ENCODE measurements at regions not wholly inside any gene's neighbourhood (a gene's known extent, or its start where the extent isn't known, plus 50 kb on each side); places are given as distances from the start of the nearest gene placed in this dataset.
A peak's percentile ranks its signal among the peaks of the same experiment; 100 is the strongest.
"Not testable (repeated sequence)": the region's sequence is repeated elsewhere in the genome, so short reads cannot be mapped to it uniquely, and the experiment has no call there.

DNA sequence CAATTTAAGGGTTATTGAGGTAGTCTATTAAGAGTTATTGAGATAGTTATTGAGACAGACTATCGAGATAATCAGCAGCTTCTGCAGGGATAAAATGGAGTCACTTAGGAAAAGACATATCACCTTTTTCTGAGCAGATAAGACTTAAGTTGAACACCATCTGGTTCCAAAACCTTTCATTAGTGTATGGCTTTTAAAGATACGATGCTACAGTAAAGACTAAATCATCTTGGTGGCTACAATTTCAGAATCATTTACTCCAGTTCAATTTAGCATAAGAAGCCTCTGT is 68.6 kb upstream of the DNAJC10 start:
- ChIA-PET CTCF (interaction anchor here (1.1 to 2.7 kb wide), 2 partner anchors 10 to 407 kb away, joined by 3 to 15 read pairs; no protein-coding TSS in a partner anchor), POLR2A (no interaction called here)
- H3K36me3 Mint-ChIP-seq (ENCODE audit: low read depth) = no peaks in the 10 kb centered on the region
- DNase-seq = no peak
- no peak overlapping the region for H3K27ac Mint-ChIP-seq
- peaks cover 15% of the 10 kb centered on the region for H3K4me1 Mint-ChIP-seq
- peaks cover 4% of the 10 kb centered on the region for H3K27me3 Mint-ChIP-seq
- no peaks in the 10 kb centered on the region for H3K9me3 Mint-ChIP-seq
- H3K4me3 Mint-ChIP-seq = no peak overlapping the region

DNA sequence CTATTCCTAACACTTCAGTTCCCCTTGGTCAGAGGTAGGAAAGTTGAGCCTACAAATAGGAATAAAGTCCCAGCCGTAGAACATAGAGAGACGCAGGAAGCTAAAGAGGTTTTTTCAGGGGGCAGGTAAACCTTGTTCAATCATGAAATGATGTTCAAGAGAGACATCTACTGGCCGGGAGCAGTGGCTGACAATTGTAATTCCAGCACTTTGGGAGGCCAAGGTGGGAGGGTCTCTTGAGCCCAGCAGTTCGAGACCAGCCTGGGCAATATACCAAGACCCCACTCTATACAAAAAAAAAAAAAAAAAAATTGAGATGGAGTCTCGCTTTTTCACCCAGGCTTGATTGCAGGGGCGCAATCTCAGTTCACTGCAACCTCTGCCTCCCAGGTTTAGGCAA is 66.7 kb upstream of the DNAJC10 start:
- Mint-ChIP-seq H3K27ac (no peak overlapping the region), H3K4me1 (peaks cover 29% of the 10 kb centered on the region), H3K36me3 (ENCODE audit: low read depth) (no peaks in the 10 kb centered on the region), H3K27me3 (peaks cover 2% of the 10 kb centered on the region), H3K9me3 (no peaks in the 10 kb centered on the region), H3K4me3 (no peak overlapping the region)
- DNase-seq = no peak
- ChIA-PET POLR2A (no interaction called here), CTCF (interaction anchor here (0.7 to 2.7 kb wide), 9 partner anchors 9 to 464 kb away, joined by 3 to 15 read pairs (median 3); no protein-coding TSS in a partner anchor)

DNA sequence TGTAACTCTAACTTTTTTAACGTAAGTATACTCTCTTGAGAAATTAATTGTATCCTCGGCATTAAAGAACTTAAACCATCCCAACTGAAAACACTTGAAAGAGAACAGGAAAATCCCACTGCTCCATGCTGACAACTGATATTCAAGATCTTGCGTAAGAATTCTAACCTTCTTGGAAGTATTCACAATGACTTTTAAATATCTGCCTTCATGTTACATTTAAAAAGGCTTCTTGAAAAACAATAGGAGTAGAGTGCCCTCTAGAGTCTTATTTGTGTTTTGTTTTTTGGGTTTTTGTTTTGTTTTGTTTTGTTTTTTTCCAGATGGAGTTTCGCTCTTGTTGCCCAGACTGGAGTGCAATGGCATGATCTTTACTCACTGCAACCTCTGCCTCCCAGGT is 65.4 kb upstream of the DNAJC10 start:
- H3K27ac Mint-ChIP-seq = no peak overlapping the region
- no peaks in the 10 kb centered on the region for H3K27me3 Mint-ChIP-seq
- H3K9me3 Mint-ChIP-seq = no peaks in the 10 kb centered on the region
- ChIA-PET POLR2A (no interaction called here), CTCF (interaction anchor here (1.1 kb wide), 1 partner anchor 16 kb away, joined by 4 read pairs; no protein-coding TSS in a partner anchor)
- H3K4me3 Mint-ChIP-seq = no peak overlapping the region
- no peak for DNase-seq
- H3K36me3 Mint-ChIP-seq (ENCODE audit: low read depth) = no peaks in the 10 kb centered on the region
- peaks cover 29% of the 10 kb centered on the region for H3K4me1 Mint-ChIP-seq

DNA sequence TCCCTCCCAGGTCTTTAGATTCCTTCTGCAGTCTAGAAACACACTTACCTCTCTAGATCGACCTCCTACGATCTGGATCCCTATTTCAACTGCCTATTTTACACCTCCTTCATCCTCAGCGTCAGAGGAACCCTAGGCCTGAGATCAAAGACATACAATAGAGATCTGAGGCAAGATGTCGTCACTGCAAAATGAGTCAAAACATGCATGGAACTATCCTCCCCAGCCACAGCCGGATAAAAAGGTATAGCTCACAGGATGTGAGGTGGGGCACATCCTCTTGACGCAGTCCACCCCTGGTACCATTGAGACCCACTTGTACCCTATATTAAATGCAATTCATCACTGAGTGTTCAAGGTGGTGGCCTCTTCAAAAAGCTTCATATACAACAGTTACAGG is 63.7 kb upstream of the DNAJC10 start:
- CTCF ChIA-PET = interaction anchor here (0.7 to 1.7 kb wide), 3 partner anchors 63 to 465 kb away, joined by 3 to 4 read pairs (median 3); no protein-coding TSS in a partner anchor
- H3K36me3 Mint-ChIP-seq (ENCODE audit: low read depth) = no peaks in the 10 kb centered on the region
- H3K9me3 Mint-ChIP-seq = no peaks in the 10 kb centered on the region
- H3K4me3 Mint-ChIP-seq = no peak overlapping the region
- H3K27me3 Mint-ChIP-seq = peaks cover 6% of the 10 kb centered on the region
- peak overlapping the region; percentile 58 for H3K27ac Mint-ChIP-seq
- POLR2A ChIA-PET = no interaction called here
- DNase-seq = peak; percentile 61
- peaks cover 29% of the 10 kb centered on the region for H3K4me1 Mint-ChIP-seq

DNA sequence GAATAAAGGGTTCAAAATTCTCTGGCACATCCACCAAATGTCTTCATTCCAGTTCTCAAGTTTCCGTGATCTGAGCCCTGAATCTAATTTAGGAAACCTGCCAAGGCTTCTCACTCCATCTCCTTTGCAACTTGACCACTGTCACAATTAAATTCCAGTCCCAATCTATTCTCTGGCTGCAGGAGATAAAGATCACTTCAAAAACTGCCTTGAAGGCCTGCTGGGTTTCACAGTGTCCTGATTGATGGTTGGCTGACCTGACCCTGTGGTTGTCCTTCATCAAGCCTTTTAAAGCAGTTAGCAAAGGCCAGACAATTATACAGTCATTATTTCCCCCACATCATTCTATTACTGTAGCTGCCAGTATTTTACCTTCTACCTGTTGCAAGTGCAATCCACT is 60.3 kb upstream of the DNAJC10 start:
- Mint-ChIP-seq H3K27me3 (peaks cover 13% of the 10 kb centered on the region), H3K9me3 (no peaks in the 10 kb centered on the region), H3K4me1 (peaks cover 23% of the 10 kb centered on the region), H3K36me3 (ENCODE audit: low read depth) (no peaks in the 10 kb centered on the region), H3K27ac (no peak overlapping the region), H3K4me3 (no peak overlapping the region)
- DNase-seq = no peak
- ChIA-PET CTCF (interaction anchor here (2.2 kb wide), 1 partner anchor 11 kb away, joined by 14 read pairs; no protein-coding TSS in a partner anchor), POLR2A (no interaction called here)

DNA sequence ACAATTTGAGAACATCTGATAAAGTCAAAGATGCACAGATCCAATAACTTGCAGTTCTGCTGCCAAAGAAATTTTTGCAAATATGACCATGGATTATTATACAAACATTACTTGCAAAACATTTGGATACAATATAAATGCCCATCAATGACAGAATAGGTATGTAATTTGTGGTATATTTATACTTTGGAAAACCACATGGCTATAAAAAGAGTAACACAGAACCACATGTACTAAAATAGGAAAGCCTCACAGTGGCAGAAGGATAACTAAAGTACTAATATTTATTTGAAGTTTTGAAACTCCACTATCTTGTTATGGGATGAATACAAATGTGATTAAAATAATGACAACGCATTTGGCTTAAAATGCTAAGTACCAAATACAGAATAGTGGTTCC is 51.8 kb upstream of the DNAJC10 start:
- Mint-ChIP-seq H3K36me3 (ENCODE audit: low read depth) (no peaks in the 10 kb centered on the region), H3K27me3 (peaks cover 7% of the 10 kb centered on the region), H3K4me1 (no peaks in the 10 kb centered on the region), H3K27ac (no peak overlapping the region), H3K4me3 (no peak overlapping the region), H3K9me3 (no peaks in the 10 kb centered on the region)
- CTCF ChIA-PET = no interaction called here
- DNase-seq = no peak
- POLR2A ChIA-PET = no interaction called here

DNA sequence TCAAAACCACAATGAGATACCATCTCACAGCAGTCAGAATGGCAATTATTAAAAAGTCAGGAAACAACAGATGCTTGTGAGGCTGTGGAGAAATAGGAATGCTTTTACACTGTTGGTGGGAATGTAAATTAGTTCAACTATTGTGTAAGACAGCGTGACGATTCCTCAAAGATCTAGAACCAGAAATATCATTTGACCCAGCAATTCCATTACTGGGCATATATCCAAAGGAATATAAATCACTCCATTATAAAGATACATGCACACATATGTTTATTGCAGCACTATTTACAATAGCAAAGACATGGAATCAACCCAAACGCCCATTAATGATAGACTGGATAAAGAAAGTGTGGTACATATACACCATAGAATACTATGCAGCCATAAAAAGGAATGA is 50.6 kb upstream of the DNAJC10 start:
- H3K36me3 Mint-ChIP-seq (ENCODE audit: low read depth); H3K4me1 Mint-ChIP-seq; DNase-seq; H3K4me3 Mint-ChIP-seq; H3K27me3 Mint-ChIP-seq; POLR2A ChIA-PET; H3K9me3 Mint-ChIP-seq; H3K27ac Mint-ChIP-seq; CTCF ChIA-PET: not testable (repeated sequence)

Data from activated CD4-positive, alpha-beta memory T cell treated with anti-CD3 and anti-CD28 coated beads, Interleukin-2, amount 10 ng/mL, durations not matched to agents 7 days and 5 days (primary cell).